Retinal pigment epithelial cell (primary cell): ENCODE measurements at regions not wholly inside any gene's neighbourhood (a gene's known extent, or its start where the extent isn't known, plus 50 kb on each side); places are given as distances from the start of the nearest gene placed in this dataset.

Source experiments
- DNase-seq: peaks from one replicate; pipeline ENCODE4 v3.0.0-alpha.2; 2010; ENCODE audit warnings: low read depth
- H3K4me3 ChIP-seq: 2 replicates; pipeline ENCODE4 v1.5.1; 2011; ENCODE audit warnings: mild to moderate bottlenecking, low read length, control low read depth, moderate library complexity
- TF ChIP-seq, protein P1 (sequence below): conservative IDR thresholded peaks from 2 replicates; pipeline ENCODE4 v1.5.1; 2011; ENCODE audit warnings: low read depth, low read length, control low read depth, inconsistent platforms

DNA sequence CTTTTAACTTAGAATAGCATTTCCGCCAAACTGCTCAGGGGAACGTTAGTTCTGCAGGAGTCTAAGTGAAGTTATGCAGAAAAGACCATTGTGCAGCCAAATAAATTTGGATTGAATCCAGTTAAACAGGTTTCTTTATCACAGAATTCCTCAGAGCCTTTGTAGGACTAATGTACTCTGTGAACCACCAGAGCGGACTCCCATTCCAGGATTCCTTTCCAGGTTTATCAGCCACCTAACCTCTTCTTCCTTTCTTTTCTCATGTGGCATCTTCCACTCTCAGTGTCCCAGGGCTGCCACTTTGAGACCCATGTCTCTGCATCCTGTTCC is 350.4 kb downstream of the TSN start:
- no peak overlapping the region for H3K4me3 ChIP-seq
- TF ChIP-seq, protein P1, sequence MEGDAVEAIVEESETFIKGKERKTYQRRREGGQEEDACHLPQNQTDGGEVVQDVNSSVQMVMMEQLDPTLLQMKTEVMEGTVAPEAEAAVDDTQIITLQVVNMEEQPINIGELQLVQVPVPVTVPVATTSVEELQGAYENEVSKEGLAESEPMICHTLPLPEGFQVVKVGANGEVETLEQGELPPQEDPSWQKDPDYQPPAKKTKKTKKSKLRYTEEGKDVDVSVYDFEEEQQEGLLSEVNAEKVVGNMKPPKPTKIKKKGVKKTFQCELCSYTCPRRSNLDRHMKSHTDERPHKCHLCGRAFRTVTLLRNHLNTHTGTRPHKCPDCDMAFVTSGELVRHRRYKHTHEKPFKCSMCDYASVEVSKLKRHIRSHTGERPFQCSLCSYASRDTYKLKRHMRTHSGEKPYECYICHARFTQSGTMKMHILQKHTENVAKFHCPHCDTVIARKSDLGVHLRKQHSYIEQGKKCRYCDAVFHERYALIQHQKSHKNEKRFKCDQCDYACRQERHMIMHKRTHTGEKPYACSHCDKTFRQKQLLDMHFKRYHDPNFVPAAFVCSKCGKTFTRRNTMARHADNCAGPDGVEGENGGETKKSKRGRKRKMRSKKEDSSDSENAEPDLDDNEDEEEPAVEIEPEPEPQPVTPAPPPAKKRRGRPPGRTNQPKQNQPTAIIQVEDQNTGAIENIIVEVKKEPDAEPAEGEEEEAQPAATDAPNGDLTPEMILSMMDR, result no peak
- no peak for DNase-seq

DNA sequence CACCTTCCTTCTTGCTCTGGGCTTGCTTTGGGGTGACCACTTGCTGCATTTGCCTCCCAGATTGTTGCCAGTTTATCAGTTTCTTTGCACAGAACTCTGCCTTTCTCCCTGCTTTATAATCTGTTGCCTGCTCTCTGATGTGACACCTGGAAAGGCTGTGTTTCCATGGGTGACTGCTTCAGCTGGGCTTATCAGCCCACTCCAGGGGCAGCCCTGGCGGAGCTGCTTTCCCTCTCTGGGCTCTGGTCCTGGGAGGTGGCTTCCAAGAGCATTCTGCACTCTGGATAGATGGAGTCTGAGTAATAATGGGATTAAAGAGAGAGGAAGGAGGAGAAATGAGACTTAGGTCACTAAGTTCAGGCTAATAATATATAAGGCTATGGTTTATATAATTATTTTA is 352.7 kb downstream of the TSN start:
- no peak for DNase-seq
- TF ChIP-seq, protein P1, result no peak
- no peak overlapping the region for H3K4me3 ChIP-seq

DNA sequence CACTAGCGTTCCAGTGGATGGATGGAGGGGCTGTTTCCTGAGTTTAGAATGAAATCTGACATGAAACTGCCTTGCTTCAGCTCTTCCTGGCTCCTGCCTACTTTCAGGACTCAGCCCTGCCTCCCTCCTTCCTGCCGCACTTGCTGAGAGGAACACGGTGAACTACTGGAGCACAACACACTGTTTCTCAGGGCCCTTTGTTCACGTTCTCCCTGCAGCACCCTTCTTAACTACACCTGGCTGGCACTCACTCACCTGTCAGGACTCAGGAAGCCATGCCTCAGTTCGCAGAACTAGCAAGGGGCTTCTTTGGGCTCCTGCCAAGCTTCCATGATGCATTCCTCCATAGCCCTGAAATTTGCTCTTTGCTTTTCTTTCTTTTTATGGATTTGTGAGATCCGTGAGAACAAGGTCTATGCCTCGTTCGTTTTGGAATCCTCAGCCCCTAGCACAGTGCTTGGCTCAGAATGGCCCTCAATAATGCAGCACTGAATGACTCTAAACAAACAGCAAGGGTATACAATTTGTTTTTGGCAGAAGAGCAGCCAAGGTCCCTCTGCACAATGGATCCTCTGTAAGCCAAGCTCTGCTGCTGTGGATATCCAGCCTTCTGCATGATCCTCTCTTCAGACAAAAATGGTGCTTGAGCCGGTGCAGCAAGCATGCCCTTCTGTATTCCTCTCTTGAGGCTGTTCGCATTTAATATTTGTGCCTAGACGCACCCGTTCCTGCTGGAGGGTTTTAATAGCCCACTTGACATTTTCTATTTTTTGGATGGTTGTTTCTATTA is 357.0 kb downstream of the TSN start:
- TF ChIP-seq, protein P1, result no peak
- H3K4me3 ChIP-seq, result no peak overlapping the region
- no peak for DNase-seq

DNA sequence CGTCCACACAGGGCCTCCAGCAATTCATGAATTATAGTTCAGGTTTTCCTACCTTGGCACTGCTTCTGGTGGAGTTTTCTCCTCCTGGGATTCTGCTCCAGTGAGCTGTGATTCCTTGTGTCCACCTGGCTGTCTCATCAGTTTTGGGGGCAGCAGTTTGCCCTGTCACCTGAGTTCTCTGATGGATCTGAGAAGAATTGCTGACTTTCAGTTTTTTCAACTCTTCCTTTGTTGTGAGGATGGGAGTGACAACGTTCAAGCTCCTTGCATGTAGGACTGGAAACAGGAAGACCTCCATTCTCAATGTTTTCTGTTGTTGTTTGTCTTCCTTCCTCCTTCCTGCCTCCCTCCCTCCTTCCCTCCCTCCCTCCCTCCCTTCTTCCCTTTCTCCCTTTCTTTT is 359.0 kb downstream of the TSN start:
- no peak for DNase-seq
- no peak overlapping the region for H3K4me3 ChIP-seq
- TF ChIP-seq, protein P1, result no peak

DNA sequence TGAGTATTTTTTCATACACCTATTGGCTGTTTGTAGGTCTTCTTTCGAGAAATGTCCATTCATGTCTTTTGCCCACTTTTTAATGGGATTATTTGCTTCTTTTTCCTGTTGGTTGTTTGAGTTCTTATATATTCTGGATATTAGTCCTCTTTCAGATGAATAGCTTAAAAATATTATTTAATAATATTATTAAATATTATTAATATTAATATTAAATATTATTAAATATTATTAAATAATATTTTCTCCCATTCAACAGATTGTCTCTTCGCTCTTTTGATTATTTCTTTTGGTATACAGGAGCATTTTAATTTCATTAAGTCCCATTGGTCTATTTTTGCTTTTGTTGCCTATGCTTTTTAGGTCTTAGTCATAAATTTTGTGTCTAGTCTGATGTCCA is 361.9 kb downstream of the TSN start:
- DNase-seq, result no peak
- no peak overlapping the region for H3K4me3 ChIP-seq
- TF ChIP-seq, protein P1, result no peak

DNA sequence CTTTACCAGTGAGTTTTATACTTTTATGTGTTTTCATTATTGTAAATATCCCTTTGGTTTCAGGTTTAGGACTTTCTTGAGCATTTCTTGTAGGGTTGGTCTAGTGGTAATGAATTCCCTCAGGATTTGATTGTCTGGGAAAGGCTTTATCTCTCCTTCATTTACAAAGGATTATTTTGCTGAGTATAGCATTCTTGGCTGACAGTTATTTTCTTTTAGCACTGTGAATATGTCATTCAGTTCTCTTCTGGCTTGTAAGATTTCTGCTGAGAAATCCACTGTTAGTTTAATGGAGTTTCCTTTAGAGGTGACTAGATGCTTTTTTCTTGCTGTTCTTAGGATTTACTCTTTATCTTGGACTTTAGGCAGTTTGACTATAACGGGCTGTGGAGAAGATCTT is 373.9 kb downstream of the TSN start:
- TF ChIP-seq, protein P1, result no peak
- no peak for DNase-seq
- H3K4me3 ChIP-seq, result no peak overlapping the region

DNA sequence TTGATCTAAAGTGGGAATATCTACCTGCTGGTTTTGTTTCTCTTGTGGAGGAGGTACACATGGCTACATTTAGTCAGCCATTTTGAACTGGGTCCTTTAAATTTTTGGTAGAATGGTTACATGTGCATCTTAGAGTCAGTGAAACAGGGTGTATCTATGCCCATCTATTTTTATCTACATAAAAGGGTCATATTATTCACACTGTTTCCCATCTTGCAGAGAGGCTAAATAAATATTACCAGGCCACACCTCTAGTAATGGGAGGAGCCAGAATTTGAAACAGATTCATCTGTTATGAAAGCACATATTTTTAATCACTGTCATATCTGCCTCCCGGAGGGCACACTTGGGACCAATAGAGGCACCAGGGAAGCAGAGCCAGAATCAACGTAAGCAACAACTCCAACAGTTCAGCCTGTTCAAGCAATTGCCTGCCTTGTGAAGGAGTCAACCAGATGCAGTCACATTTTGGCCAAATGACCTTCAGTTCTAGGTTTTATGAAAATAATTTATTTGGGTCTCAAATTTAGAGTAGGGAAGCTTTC is 376.8 kb downstream of the TSN start:
- no peak for DNase-seq
- TF ChIP-seq, protein P1, result no peak

More for the DNA sequence above, 376.8 kb downstream of the TSN start:
- no peak overlapping the region for H3K4me3 ChIP-seq
